Pulmonary artery endothelial cell (primary cell): ENCODE measurements at regions not wholly inside any gene's neighbourhood (a gene's known extent, or its start where the extent isn't known, plus 50 kb on each side); places are given as distances from the start of the nearest gene placed in this dataset.

Experiments
- DNase-seq: peaks from one replicate; pipeline ENCODE4 v3.0.0-alpha.2; 2011; ENCODE audit warnings: low read depth, low spot score

GRCh38 chr11:42171046-42171445, 711.6 kb upstream of the LRRC4C start:
- no peak for DNase-seq

GRCh38 chr11:42172441-42172840, 713.0 kb upstream of the LRRC4C start:
- no peak for DNase-seq

GRCh38 chr11:42175203-42175602, 715.8 kb upstream of the LRRC4C start:
- DNase-seq: no peak

GRCh38 chr11:42179216-42179615, 719.8 kb upstream of the LRRC4C start:
- no peak for DNase-seq

DNA sequence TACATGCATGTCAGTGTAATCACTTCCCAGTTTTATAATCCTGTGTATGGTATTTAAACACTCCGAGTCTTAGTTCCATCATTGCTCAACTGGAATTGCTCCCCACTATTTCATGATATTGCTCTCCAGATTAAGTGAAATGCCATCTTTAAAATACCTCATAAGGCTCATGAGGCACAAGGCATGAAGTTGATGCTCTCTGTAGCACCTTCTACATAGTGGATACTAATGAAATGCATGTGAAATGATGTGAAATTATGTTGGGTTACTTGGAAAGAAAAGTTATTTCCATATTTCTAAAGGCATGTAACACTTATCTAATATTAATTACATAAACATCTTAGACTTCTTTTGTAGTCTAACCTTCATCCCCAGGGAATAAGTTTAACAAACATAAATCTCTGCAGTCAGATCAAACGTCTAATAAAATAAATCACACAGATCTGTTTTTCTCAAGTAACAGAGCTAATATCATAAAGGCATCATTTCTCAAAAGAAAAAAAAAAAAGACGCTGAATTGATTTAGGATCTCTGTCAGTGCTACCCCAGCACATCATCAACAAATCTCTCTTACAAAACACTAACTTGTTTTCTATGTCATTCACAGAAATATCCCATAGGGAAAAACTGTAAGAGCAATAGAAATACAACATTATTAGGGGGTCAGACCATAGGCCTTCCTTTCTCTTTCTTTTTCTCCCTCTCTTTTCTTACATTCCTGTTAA, 736.0 kb upstream of the LRRC4C start:
- no peak for DNase-seq

GRCh38 chr11:42200311-42200710, 740.9 kb upstream of the LRRC4C start:
- DNase-seq: no peak

DNA sequence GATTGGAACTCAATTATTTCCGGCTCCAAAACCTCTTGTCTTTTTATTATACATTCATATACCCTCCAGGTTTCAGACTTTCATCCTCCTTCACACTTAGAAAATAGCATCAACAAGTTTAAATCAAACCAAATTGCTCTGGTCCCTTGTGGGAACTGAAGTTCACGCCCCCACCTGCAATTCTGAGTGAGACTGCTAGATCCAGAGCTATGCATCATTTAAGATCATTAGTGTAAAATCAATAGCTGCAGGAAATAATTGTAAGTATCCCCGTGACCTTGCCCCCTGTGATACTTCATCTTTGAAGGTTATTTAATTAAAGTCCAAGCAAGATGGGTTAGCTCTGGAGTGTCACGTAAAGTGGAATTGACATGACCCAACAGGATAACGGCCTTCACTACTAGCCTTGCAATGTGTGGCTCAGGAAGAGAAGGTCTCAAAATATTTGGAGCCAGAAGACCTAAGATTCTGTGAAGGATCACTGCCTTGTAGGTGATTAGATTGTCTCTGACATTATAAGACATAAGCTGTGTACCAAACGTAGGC, 742.2 kb upstream of the LRRC4C start:
- no peak for DNase-seq

DNA sequence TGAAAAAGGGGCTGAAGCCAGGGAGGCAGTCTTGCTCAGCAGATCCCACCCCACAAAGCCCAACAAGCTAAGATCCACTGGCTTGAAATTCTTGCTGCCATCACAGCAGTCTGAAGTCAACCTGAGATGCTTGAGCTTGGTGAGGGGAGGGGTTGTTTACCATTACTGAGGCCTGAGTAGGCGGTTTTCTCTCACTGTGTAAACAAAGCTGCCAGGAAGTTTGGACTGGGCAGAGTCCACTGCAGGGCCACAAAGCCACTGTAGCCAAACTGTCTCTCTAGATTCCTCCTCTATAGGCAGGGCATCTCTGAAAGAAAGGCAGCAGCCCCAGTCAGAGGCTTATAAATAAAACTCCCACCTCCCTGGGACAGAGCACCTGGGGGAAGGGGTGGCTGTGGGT, 746.1 kb upstream of the LRRC4C start:
- DNase-seq: no peak

DNA sequence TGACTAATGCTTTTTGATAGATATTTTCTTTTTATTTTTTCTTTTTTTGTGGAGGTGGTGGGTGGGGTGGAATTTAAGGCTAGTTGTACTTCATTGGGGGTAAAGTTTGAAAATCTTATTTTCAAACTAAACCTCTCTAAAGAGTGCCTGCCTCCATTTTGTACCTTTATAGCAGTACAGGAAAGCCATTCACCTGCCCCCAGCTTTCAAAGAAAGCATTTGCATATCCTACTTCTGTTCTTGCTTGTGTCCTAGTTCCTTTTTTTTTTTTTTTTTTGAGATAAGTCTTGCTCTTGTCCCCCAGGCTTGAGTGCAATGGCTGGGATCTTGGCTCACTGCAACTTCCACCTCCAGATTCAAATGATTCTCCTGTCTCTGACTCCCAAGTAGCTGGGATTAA, 766.2 kb upstream of the LRRC4C start:
- DNase-seq: no peak

DNA sequence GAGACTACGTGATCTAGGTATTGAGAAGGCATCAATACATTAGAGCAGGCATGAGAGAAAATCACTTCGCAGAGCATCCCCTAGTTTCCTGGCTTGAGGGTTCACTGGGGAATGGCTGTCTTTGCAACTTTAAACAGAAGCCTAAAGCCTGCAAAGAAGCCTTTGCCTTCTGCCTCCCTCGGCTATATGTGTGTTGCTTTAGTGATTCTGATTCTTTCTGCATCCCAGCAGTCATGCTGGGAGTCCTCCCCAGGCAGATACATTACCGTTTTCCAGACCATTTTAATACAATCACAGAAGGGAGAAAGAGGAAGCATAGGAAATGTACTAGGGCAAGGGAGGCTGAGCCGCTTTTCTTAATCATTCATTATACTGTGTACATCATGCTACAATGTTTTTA, 773.2 kb upstream of the LRRC4C start:
- no peak for DNase-seq

DNA sequence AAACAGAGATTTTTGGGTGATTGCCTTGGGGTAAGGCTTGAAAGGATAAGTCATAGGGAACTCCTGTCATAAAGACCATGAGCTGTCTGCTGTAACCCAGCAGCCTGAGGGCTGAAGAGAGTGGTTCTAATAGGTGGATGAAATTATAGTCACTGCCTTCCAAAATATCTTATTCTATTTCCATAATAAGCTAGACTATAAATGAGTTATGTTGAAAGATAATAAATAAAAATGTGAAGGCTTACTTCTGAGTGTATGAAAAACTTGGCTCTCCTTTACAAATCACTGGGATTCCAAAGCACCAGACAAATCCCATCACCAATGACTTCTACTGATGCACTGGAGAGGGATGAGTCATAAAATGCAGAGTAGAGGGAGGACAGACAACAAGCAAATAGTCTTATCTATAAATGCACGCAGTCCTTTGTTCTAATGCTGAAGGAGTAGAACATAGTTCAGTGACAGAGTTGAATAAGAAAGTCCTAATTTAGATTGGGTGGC, 775.0 kb upstream of the LRRC4C start:
- DNase-seq: no peak

- no peak for DNase-seq
These were observed 778.3 kb upstream of the LRRC4C start for GRCh38 chr11:42237701-42238235.

DNA sequence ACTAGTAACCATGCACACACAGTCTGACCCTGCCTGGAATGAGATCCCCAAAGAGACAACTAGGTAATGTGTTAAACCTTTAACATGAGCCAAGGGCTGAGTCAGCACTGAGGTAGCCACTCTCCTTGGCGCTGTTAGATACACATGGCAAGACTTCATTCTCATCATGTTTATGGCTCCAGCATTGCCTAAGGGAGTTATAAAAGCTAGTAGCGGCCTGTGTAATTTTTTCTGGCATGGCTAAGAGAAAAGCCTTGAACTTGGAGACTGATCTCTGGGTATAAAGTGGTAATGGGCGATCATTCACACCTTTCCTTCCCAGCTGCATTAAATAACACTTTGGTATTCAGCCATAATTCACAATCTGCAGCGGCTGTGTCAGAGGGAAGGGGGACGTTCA, 779.7 kb upstream of the LRRC4C start:
- no peak for DNase-seq

DNA sequence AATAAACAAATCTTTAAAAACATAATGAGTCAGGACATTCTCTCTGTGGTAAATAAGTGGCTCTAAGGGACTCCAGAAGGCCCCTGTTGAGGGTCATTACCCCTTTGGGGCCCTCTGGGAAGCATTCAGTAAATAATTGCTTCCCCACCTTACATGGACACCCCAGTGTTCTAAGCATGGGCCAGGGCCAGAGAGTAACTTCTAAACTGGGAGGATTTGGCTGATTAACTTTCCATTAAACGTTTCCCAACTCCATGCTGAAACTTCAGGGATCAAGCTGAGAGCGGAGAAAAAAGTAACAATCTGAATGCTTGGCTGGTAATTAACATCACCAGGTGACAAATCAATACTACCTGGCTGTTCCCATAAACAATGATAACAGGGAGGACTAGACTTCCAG, 783.9 kb upstream of the LRRC4C start:
- no peak for DNase-seq

DNA sequence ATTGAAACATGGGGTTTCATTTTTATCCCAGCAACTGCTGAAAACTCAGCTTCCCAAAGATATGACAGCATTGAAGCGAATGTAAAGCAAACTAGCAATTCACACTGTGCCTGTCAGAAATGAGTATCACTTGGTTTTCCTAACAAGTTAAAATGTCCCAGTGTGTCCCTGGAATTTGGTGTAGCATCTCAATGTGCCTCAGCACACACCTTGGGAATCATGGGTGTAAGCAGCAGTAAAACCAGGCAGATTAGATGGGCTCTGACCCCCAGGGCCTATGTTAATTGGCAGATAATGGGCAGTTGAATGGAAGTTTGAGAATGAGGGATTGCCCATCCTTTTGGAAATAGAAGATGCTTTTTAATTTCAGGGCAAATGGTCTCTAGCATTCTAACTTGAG, 784.9 kb upstream of the LRRC4C start:
- no peak for DNase-seq

- DNase-seq: no peak
These were observed 789.9 kb upstream of the LRRC4C start for GRCh38 chr11:42249401-42249800.

GRCh38 chr11:42249956-42250355, 790.5 kb upstream of the LRRC4C start:
- no peak for DNase-seq

- no peak for DNase-seq
These were observed 792.5 kb upstream of the LRRC4C start for GRCh38 chr11:42251984-42252383.

DNA sequence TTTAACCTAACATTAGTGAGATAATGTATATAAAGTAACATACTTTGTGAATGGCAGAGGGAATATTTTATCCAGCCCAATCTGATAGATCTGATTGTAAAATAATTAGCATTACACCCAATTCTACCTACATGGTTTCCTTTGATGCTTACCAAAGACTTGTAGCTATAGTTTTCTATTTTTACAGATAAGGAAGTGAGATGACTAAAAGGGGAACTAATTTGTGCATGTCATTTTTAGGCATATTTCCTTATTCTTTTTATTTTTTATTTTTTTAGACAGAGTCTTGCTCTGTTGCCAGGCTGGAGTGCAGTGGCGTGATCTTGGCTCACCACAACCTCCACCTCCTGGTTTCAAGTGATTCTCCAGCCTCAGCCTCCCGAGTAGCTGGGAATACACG, 793.7 kb upstream of the LRRC4C start:
- DNase-seq: no peak

GRCh38 chr11:42255906-42256305, 796.5 kb upstream of the LRRC4C start:
- no peak for DNase-seq

DNA sequence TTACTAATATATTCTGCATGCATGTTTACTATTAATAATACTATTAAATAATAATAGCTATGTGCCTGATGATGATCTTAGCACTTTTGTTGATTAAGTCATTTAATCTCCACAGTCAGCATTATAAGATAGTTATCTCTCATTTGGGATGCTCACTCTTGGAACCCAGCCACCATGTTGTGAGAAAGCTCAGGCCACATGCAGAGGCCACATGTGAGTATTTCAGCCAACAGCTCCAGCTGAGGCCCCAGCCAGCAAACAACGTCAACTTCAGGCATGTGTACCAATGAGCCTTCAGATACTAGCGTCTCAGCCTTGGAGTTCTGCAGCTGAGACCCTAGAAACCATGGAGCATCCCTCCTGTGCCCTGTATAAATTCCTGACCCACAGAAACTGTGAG, 798.1 kb upstream of the LRRC4C start:
- no peak for DNase-seq

DNA sequence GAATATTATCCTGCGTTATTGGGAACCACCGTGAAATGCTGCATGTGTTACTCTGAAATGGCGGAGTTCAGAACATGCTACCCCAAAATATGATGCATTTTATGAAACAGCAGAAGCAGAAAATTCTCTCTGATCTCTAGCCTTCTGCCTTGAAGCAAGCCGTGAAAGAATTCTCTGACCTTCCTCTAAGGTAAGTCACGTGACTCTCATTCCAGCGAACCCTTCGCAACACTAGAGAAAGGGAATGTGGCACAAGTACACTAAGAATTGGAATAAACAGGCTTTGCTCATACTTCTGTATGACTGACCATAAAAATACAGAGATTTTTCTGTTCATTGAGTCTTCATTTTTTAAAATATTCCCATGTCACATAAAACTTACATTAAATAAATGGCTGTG, 805.6 kb upstream of the LRRC4C start:
- DNase-seq: no peak

DNA sequence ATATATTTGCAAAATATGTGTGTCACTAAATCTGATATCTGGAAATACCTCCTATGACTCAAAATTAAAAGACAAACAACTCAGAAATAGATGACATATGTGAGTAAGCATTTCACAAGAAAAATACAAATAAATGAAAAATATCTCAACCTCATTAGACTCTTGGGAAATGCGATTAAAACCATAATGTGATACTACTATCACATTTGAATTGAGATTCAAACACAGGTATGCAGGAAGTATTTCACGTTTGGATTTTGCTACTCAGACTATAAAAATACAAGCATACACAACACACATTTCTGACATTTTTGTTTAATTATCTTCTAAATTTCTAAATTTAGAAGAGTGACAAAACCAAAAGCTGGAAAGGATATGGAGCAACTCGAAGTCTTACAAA, 811.9 kb upstream of the LRRC4C start:
- DNase-seq: no peak
